HG03558 (cell line): ENCODE measurements at regions not wholly inside any gene's neighbourhood (a gene's known extent, or its start where the extent isn't known, plus 50 kb on each side); places are given as distances from the start of the nearest gene placed in this dataset.

Source experiments
- ATAC-seq: cut with Tn5 transposase; IDR thresholded peaks from one replicate; pipeline ENCODE4 v1.9.1; 2021; ENCODE audit warnings: moderate number of reproducible peaks; ENCODE audit not compliant: unreplicated experiment; ENCODE audit errors: extremely low read depth

- ATAC-seq: no peak
Observed at GRCh38 chr11:129324533-129325175, 51.0 kb upstream of the BARX2 start.

GRCh38 chr11:129323896-129324502, 51.6 kb upstream of the BARX2 start:
- no peak for ATAC-seq

- ATAC-seq: no peak
Observed at GRCh38 chr11:129322941-129323340, 52.7 kb upstream of the BARX2 start.

- ATAC-seq: no peak
Observed at GRCh38 chr11:129321076-129321475, 54.6 kb upstream of the BARX2 start.

DNA sequence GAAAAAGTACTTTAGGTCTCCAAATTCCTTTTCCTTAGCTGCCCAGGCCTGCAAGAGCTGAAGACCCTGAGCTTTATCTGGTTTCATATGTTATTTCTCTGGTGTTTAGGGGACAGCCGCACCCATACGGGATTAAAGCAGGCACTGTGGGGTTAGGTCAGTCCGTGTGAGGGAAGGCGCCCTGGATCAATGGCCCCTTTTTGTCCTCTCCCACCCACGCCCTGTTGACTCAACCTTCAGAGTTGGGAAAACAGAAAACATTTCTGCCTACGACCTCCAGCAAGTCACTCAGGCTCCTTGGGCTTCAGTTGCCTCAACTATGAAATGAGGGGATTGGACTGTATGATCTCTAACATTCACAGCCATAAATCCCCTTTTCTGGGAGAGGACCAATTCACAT, 55.2 kb upstream of the BARX2 start:
- no peak for ATAC-seq

- no peak for ATAC-seq
Observed at GRCh38 chr11:129319751-129320150, 55.9 kb upstream of the BARX2 start.

DNA sequence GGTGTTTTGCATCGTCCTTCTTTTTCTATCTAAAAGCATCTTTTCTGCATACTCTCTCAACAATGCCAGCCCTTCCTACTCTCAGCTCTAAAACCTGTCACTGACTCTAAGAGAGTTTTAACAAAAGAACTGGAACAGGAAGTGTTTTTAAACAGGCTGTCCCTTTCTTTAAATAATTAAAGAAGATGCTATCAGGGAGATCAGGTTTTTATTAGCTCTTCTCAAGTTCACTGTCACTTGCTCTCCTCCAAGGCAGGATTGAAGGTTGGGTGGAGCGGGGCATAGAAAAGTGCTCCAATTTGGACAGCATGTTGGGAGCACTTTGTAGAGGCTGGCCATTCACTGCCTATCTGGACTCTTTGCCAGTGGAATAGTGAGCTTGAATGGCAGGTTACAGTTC, 56.4 kb upstream of the BARX2 start:
- no peak for ATAC-seq

DNA sequence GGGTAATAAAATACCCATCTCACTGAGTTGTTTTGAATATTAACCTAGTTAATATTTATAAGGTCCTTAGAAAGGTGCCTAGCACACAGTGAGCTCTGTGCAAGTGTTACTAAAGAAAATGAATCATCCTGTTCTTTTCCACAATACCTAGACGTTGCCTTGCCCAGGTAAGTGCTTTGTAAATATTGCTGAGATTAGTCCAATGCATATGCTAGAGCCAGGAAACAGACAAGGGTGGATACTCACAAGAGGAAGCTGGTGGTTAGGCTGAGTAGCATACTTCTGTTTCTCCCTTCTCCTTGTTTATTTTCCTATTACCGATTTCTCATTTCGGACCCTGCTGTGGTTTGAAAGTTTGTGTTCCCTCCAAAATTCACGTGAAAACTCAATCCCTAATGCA, 58.1 kb upstream of the BARX2 start:
- ATAC-seq: no peak

DNA sequence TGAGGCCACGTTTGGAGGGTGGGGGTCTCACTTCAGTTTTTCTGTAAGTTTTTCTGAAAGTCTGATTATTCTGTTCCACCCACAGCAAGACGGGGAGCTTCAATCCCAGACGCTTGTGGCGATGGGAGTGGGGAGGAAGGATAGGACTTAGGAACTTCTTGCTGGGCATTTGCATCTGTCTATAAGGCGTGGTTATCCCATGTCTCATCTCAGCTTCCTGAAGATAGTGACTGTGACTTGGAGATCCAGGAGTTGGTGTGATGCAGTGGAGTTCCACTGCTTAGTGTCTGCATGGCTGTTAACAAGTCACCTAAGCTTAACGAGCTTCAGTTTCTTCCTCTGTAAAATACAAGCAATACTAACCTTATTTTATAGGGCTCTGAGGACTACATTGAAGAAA, 58.9 kb upstream of the BARX2 start:
- ATAC-seq: no peak

DNA sequence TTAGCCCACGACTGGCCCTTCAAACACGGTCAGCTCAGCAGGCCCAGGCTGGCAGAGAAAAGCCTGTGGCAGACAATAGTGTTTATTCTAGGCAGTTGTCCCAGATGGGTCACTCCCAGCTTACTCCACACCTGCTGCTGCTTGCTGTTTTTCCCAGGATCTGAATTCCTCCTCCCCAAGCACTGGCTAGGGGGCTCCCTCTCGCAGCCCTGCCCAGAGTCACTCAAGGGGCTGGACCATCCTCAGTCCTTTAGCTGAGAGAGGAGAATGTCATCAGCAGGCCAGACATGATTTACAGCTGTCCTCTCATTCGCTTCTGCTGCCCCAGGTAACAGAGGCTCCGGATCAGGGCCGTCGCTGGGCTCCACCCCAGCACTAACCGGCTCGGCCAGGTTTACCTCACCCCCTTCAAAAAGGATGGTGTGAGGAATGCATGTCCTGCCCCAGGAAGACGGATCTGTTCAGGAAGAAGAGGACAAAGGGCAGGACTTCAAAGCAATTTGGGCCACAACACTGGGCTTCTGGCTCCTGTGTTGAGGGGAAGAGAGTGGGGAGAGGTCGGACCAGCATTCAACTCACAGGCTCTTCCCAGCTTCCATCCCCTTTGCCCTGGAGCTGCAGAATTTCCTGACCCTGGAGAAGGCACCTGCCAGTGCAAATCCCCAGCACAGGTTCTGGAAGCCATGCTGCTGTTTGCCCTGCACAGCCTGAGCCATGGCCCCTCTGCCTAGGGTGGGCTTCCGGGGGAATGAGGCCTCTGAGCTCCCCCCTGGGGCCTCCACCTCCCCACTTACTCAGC, 59.7 kb upstream of the BARX2 start:
- no peak for ATAC-seq

DNA sequence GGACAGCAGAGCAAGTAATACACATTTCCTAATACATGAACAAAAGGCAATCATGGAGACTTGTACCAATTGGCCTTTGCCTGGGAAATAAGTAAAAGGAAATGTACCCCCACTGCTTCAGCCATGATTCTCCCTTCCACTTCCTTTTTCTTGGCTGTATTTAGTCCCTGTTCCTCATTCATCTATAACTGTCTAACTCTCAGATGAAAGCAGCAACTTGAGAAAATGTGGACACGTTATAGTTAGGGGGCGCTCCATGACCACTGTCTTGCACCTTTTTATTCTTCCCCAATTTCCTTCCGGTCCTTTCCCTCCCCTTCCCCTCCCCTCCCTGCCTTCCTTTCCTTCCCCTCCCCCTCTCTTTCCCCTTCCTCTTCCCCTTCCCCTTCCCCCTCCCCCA, 61.3 kb upstream of the BARX2 start:
- ATAC-seq: no peak

DNA sequence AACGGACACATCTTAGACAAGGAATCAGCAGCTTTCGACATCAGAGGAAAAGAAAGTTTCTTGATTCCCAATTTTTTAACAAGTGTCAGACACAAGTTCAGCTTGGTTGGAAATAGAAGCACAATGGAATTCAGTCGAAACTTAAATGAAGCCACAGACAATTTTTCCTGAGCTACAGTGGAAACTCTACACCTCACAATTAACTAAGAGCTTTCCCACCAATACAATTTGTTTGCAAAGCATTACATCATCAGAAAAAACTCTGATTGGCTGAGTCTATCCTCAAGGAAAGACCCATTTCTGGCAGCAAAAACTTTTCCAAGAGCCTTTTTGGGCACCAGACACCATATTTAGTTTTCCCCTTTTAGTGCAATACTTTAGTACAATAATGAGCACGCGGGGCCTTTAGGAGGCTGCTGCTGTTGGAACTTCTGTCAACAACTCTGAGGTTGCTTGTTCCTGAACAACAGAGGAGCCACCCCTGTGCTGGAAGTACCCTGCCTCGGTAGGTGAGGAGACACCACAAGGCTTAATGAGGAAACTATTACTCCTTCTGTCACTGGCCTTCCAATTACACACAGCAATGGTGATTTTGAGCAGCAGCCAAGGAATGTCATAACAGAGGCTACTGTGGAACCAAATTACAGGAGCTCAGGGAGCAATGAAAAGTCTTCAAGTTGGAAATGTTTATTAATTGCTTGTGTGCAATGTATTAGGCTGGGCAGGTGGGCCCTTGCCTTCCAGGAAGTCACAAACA, 61.9 kb upstream of the BARX2 start:
- no peak for ATAC-seq

DNA sequence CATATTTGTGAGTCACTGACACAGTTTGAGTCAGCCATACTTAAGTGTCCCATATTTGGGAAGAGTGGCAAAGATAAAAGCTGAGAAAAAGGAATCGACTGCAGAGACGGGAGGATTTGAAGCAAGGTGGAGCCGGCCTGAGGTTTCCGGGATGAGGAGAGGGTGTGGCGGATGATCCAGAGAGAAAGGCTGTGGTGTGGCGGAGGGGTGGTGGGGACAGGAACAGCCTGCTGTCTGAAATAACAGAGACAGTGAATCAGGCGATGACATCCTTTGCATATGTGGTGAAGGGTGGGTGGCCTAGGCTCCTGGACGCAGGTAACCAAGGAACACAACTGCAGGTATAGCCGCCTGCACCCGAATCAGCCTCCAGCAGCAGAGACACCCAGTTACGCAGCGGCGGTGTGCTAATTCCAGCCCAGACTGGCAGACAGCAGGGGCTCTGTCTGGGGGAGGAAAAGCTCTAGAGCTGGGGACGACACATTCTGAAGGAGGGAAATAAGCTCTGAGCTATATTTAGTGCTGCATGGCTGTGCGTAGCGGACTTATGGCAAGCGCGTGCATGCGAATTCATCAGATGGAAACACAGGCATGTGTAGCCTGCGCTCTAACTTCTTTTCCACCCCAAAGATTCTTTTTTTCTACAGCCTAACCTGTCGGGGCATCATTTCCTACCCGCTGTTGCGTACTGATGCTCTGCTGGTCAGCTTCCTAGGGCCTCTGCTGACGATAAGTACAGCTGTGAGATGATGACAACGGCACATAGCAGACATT, 62.7 kb upstream of the BARX2 start:
- ATAC-seq: no peak

DNA sequence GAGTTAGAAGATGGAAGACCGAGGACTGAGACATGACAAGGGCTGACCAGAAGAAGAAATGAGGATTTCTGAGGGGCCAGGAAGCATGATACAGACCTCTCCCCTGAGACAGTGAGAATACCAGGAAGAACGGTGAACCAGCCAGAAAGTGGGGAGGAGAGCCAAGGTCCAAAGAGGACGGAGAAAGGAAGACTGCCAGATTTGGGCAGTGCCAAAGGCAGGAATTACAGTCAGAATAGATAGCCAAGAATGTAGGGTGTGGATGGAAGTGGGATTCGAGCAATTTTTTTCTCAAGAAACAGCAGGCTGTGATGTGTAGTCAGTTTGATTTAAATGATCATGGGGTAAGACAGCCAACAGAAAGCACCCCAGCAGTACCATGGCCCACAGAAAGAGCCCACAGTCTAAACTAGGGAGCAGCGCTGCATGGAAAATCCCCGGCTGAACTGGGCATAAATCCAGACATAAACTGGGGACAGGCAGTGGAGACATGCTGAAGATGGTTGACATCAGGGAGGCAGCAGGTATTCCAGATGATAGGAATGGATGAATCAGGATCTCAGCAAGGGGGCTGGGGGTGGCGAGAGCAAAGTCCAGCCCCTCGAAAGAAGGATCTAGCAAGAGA, 67.3 kb upstream of the BARX2 start:
- no peak for ATAC-seq

- no peak for ATAC-seq
Observed at GRCh38 chr11:129307162-129307561, 68.5 kb upstream of the BARX2 start.

GRCh38 chr11:129302386-129303101, 73.1 kb upstream of the BARX2 start:
- ATAC-seq: no peak

- no peak for ATAC-seq
Observed at GRCh38 chr11:129300099-129300498, 75.5 kb upstream of the BARX2 start.

DNA sequence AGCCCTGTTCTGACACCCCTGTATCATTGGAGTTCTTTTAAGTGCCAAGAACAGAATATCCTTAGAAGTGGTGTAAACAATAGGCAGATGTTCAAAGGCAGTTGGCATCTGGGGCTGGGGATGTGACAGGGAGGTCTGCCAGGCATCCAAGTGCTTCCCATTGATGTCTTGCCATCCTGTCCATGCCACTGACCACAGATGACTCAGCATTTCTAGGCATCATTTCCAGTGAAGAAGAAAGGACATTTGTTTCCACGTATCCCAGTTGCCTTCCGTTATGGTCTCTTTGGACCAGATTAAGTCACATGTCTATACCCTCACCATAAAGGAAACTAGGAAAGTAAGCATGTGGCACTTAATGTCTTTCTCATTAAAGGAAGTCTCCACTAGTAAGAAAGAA, 76.7 kb upstream of the BARX2 start:
- ATAC-seq: no peak

DNA sequence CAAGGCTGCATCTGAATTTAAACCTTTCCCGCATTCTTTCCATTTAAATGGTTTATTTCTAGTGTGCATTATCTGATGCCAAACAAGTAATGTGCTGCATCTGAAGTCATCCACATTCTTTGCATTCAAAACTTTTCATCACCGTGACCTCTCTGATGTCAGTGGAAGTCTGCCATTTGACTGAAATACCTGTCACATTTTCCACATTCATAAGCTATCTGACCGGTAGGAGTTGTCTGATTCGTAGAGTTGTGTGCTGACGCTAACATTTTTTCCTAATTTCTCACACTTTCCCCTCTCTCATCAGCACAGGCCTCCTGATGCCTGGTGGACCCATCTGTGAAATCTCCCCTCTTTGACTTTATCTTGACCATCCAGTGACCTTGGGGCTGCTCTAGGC, 79.9 kb upstream of the BARX2 start:
- ATAC-seq: no peak
